Endothelial cell of umbilical vein (primary cell): ENCODE measurements at regions not wholly inside any gene's neighbourhood (a gene's known extent, or its start where the extent isn't known, plus 50 kb on each side); places are given as distances from the start of the nearest gene placed in this dataset.
A peak's percentile ranks its signal among the peaks of the same experiment; 100 is the strongest.

Experiments used
- BruUV-seq: library from RNA; stranded (reverse); fragments of 400-500 nt; replicated peaks from 2 replicates; lab custom pipeline; 2021; lab: Mats Ljungman, UMichigan
- CTCF ChIA-PET: fragments of 300-600, 350-600 bp; sonication (Branson Sonifier 250); formaldehyde crosslinking; loops from one replicate; lab custom pipeline; 2021; ENCODE audit warnings: antibody characterized with exemption, inconsistent platforms; lab: Charles Lee
- POLR2A ChIA-PET: fragments of 300-600, 350-600 bp; sonication (Branson Sonifier 250); formaldehyde crosslinking; loops from one replicate; lab custom pipeline; 2021; ENCODE audit warnings: antibody characterized with exemption, inconsistent platforms; lab: Charles Lee
- DNase-seq: peaks from one replicate; pipeline ENCODE4 v3.0.0-alpha.2; 2011; ENCODE audit warnings: low read depth, low spot score
- FAIRE-seq: peaks from 2 replicates; lab custom pipeline; 2011; peaks lifted over from hg19 to GRCh38; lab: Jason Lieb, UNC
- H2AFZ ChIP-seq: 2 replicates; pipeline ENCODE4 v1.6.0; 2012; ENCODE audit warnings: low read depth, low read length, control low read depth, inconsistent platforms
- H3K27ac ChIP-seq: 2 replicates; pipeline ENCODE4 v1.5.1; 2011; ENCODE audit warnings: low read depth, mild to moderate bottlenecking, control low read depth, low read length, moderate library complexity; ENCODE audit not compliant: insufficient read depth
- H3K27me3 ChIP-seq, 2 experiments: 2 replicates each; pipeline versions ENCODE4 v1.6.0 to v1.6.1; 2011; ENCODE audit warnings: low read length in 2 of 2, mixed read lengths in 1 of 2; ENCODE audit not compliant: control insufficient read depth in 2 of 2, insufficient read depth in 2 of 2
- H3K36me3 ChIP-seq, 2 experiments: 2 replicates in 1 of 2; 3 replicates in 1 of 2; pipeline ENCODE4 v1.5.1; 2011; ENCODE audit warnings: low read length in 2 of 2, mild to moderate bottlenecking in 1 of 2, moderate library complexity in 1 of 2; ENCODE audit not compliant: control insufficient read depth in 2 of 2, insufficient read depth in 2 of 2; ENCODE audit errors: extremely low read depth in 1 of 2
- H3K4me1 ChIP-seq: 3 replicates; pipeline ENCODE4 v1.5.1; 2011; ENCODE audit warnings: mild to moderate bottlenecking, low read length; ENCODE audit not compliant: control insufficient read depth, insufficient read depth; ENCODE audit errors: extremely low read depth
- H3K4me2 ChIP-seq: 2 replicates; pipeline ENCODE4 v1.6.1; 2011; ENCODE audit warnings: low read length, control low read depth, mixed read lengths; ENCODE audit not compliant: insufficient read depth
- H3K4me3 ChIP-seq, 3 experiments: fragments of 200-600 bp in 1 of 3; sonication (generic), shearing (Covaris generic) in 1 of 3; replicated peaks in 1 of 3; 2 replicates each; pipeline ENCODE4 v1.5.1; 2011 to 2016; ENCODE audit warnings: control low read depth in 3 of 3, low read length in 3 of 3, mild to moderate bottlenecking in 2 of 3, inconsistent platforms in 1 of 3, low read depth in 1 of 3, moderate library complexity in 1 of 3; ENCODE audit not compliant: insufficient read depth in 1 of 3
- H3K79me2 ChIP-seq: 2 replicates; pipeline ENCODE4 v1.6.0; 2012; ENCODE audit warnings: low read length, inconsistent platforms; ENCODE audit not compliant: control insufficient read depth, insufficient read depth
- H3K9ac ChIP-seq: replicated peaks from 2 replicates; pipeline ENCODE3; 2011; ENCODE audit warnings: low read length, control low read depth; ENCODE audit not compliant: insufficient read depth; ENCODE audit errors: extremely low read depth
- H3K9me1 ChIP-seq: replicated peaks from 3 replicates; pipeline ENCODE4 v1.6.0; 2011; ENCODE audit warnings: mild to moderate bottlenecking, low read length; ENCODE audit not compliant: control insufficient read depth, insufficient read depth; ENCODE audit errors: extremely low read depth
- H3K9me3 ChIP-seq: replicated peaks from 2 replicates; pipeline ENCODE4 v1.5.1; 2012; ENCODE audit warnings: low read length, inconsistent platforms; ENCODE audit not compliant: control insufficient read depth, insufficient read depth
- H4K20me1 ChIP-seq: replicated peaks from 2 replicates; pipeline ENCODE3; 2011; ENCODE audit warnings: mild to moderate bottlenecking, low read length; ENCODE audit not compliant: control insufficient read depth, insufficient read depth; ENCODE audit errors: extremely low read depth
- CTCF ChIP-seq, 2 donors: IDR thresholded peaks; 1 replicate in 1 of 2; 2 replicates in 1 of 2; pipeline ENCODE4 v1.5.1; 2011; ENCODE audit warnings: low read length in 2 of 2, mild to moderate bottlenecking in 2 of 2, moderate library complexity in 2 of 2, control low read depth in 1 of 2, inconsistent platforms in 1 of 2, low read depth in 1 of 2; ENCODE audit not compliant: insufficient read depth in 1 of 2; ENCODE audit errors: extremely low read depth in 1 of 2
- EZH2 ChIP-seq: IDR thresholded peaks from 2 replicates; pipeline ENCODE4 v1.6.1; 2012; ENCODE audit warnings: borderline replicate concordance, low read depth, mild to moderate bottlenecking, moderate library complexity, low read length, inconsistent platforms; ENCODE audit not compliant: severe bottlenecking
- FOS ChIP-seq: IDR thresholded peaks from 2 replicates; pipeline ENCODE4 v1.6.1; 2011; ENCODE audit warnings: mild to moderate bottlenecking, low read length, moderate library complexity, borderline replicate concordance; ENCODE audit not compliant: insufficient read depth
- GATA2 ChIP-seq: IDR thresholded peaks from 2 replicates; pipeline ENCODE4 v1.7.0; 2011; ENCODE audit warnings: low read depth, mild to moderate bottlenecking, moderate library complexity, mixed read lengths, low read length; ENCODE audit not compliant: insufficient read length, insufficient read depth
- JUN ChIP-seq: IDR thresholded peaks from 2 replicates; pipeline ENCODE4 v1.6.1; 2011; ENCODE audit warnings: borderline replicate concordance, low read depth; ENCODE audit not compliant: insufficient read length, insufficient read depth
- MYC ChIP-seq: IDR thresholded peaks from one replicate; pipeline ENCODE4 v1.6.1; 2011; ENCODE audit warnings: mild to moderate bottlenecking, low read depth, low read length
- POLR2A ChIP-seq: IDR thresholded peaks from 2 replicates; pipeline ENCODE4 v1.6.1; 2012; ENCODE audit warnings: low read depth, mild to moderate bottlenecking, control low read depth, low read length
- POLR2AphosphoS5 ChIP-seq: IDR thresholded peaks from 2 replicates; pipeline ENCODE4 v1.6.1; 2012; ENCODE audit warnings: low read depth, mild to moderate bottlenecking, control low read depth, low read length, moderate library complexity; ENCODE audit not compliant: insufficient read depth
- dilution Hi-C: fragments of 300-500 bp; cut with MboI; formaldehyde crosslinking; loops from one replicate; pipeline ENCODE4 v1.15.0; 2019; ENCODE audit warnings: low sequenced_read_pairs; ENCODE audit not compliant: extremely low pct_ligation_motif_present
- intact Hi-C: fragments of 100-400 bp; cut with micrococcal nuclease; formaldehyde crosslinking; loops from one replicate; pipeline ENCODE4 v1.10.0; 2022
- TF ChIP-seq, protein P1 (sequence below): IDR thresholded peaks from 2 replicates; pipeline ENCODE4 v1.6.1; 2011; ENCODE audit not compliant: insufficient read depth, insufficient read length

DNA sequence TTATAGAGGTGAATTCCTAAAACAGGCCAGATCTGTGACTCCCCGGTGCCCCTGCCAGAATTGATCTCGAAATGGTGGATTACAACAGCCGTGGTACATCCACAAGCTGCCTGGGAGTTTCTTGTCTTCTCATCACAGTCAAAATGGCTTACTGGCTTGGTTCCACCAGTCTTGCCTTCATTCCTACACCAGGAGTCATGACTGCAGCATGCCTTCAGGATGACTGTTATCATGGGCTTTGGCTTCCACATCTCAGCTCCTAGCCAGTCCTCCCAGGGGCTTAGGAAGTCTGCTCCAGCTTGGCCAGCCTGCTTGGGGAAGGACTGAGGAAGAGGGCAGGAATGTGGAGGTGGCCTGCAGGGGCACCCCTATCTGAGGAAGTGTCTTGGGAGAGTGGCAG is 132.9 kb upstream of the NR3C1 start:
- H3K9ac ChIP-seq, result no peak overlapping the region
- CTCF ChIA-PET, result interaction anchor here (0.6 to 1.2 kb wide), 4 partner anchors 11 to 132 kb away, joined by 3 to 4 read pairs (median 3); no protein-coding TSS in a partner anchor
- no TSS peak for BruUV-seq
- DNase-seq (peak; percentile 18), FAIRE-seq (no peak)
- H3K79me2 ChIP-seq, result no peaks in the 10 kb centered on the region
- H3K4me1 ChIP-seq, result no peaks in the 10 kb centered on the region
- H3K27ac ChIP-seq, result no peak overlapping the region
- dilution Hi-C loops, result no loop called here
- H3K27me3 ChIP-seq, result no peaks in the 10 kb centered on the region
- H3K36me3 ChIP-seq, result no peaks in the 10 kb centered on the region
- no peak overlapping the region for H3K4me3 ChIP-seq
- H3K9me1 ChIP-seq, result no peaks in the 10 kb centered on the region
- peak overlapping the region; percentile 58 for H2AFZ ChIP-seq
- TF ChIP-seq FOS, result peak; percentile 23
- TF ChIP-seq, protein P1, sequence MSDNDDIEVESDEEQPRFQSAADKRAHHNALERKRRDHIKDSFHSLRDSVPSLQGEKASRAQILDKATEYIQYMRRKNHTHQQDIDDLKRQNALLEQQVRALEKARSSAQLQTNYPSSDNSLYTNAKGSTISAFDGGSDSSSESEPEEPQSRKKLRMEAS, result no peak
- POLR2A ChIA-PET, result no interaction called here
- no peaks in the 10 kb centered on the region for H3K9me3 ChIP-seq
- intact Hi-C loops, result no loop called here
- no peak overlapping the region for H3K4me2 ChIP-seq
- H4K20me1 ChIP-seq, result no peaks in the 10 kb centered on the region

DNA sequence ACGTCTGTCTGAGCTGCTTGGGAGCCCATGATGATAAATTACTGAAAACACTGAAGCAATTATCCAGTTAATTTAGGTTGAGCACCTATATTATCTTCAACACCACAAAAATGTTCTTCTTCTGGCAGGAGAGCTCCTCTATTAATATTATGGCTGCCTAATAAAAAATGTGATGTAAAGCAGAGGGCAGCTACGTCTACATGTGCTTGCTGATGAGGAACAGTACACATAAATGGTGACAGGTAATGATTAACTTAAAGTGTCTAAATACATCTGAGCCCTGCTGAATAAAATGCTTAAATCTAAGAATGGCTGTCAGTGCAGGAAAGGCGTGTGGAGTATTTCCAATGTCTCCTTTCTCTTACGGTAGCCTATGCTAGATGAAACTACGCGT is 131.3 kb upstream of the NR3C1 start:
- Histone ChIP-seq H3K9me1 (no peaks in the 10 kb centered on the region), H4K20me1 (no peaks in the 10 kb centered on the region), H3K4me1 (no peaks in the 10 kb centered on the region), H2AFZ (no peak overlapping the region), H3K4me2 (no peak overlapping the region), H3K79me2 (no peaks in the 10 kb centered on the region), H3K4me3 (no peak overlapping the region), H3K27me3 (no peaks in the 10 kb centered on the region), H3K27ac (no peak overlapping the region), H3K9ac (no peak overlapping the region), H3K9me3 (no peaks in the 10 kb centered on the region), H3K36me3 (no peaks in the 10 kb centered on the region)
- FAIRE-seq (no peak), DNase-seq (no peak)
- no TSS peak for BruUV-seq
- intact Hi-C loops, result no loop called here
- POLR2A ChIA-PET, result no interaction called here
- dilution Hi-C loops, result no loop called here
- TF ChIP-seq CTCF (IDR thresholded peaks at IDR 0.05; ENCODE audit: extremely low read depth in 1 of 2, insufficient read depth in 1 of 2, low read depth in 1 of 2, low read length in 2 of 2) (no peak), FOS (no peak), MYC (no peak), POLR2AphosphoS5 (no peak), POLR2A (no peak), GATA2 (no peak), EZH2 (no peak), JUN (no peak)
- TF ChIP-seq, protein P1, result no peak
- CTCF ChIA-PET, result no interaction called here
